ENCODE measurements at regions not wholly inside any gene's neighbourhood (a gene's known extent, or its start where the extent isn't known, plus 50 kb on each side); places are given as distances from the start of the nearest gene placed in this dataset.

GRCh38 chr5:2410451-2410850 lies 341.0 kb downstream of the IRX2 start:
- Histone ChIP-seq H3K4me3 (no peak overlapping the region), H3K36me3 (no peaks in the 10 kb centered on the region), H3K27me3 (replicated peaks in 1 of 7) (no peaks in the 10 kb centered on the region), H3K9me3 (peaks cover 0 to 10% (median 0%) of the 10 kb centered on the region in 8 donors), H3K4me1 (no peaks in the 10 kb centered on the region), H3K27ac (no peak overlapping the region)
- WGBS, 5 donors = 71 to 84% (median 77%) methylated on average over 4 to 6 of the region's 6 CpGs
- no peak for TF ChIP-seq CTCF (IDR thresholded peaks at IDR 0.05 in 8 of 11, conservative IDR thresholded peaks at IDR 0.05 in 3 of 11)
- TF ChIP-seq POLR2AphosphoS5 (IDR thresholded peaks at IDR 0.05) = no peak
- TF ChIP-seq POLR2A (IDR thresholded peaks at IDR 0.05) = no peak
- no peak for DNase-seq
- intact Hi-C loops (cut with DNase I; ENCODE audit: low total_unique reads) = no loop called here

GRCh38 chr5:2403296-2403695 lies 348.2 kb downstream of the IRX2 start:
- intact Hi-C loops (cut with DNase I; ENCODE audit: low total_unique reads) = no loop called here
- H3K9me3 ChIP-seq = peaks cover 0 to 23% (median 0%) of the 10 kb centered on the region in 8 donors
- no peak for DNase-seq
- H3K4me3 ChIP-seq = no peak overlapping the region
- H3K27me3 ChIP-seq (replicated peaks in 1 of 7) = no peaks in the 10 kb centered on the region
- WGBS, 5 donors = 28 to 88% (median 39%) methylated on average over 1 of the region's 1 CpG
- H3K4me1 ChIP-seq = no peaks in the 10 kb centered on the region
- no peaks in the 10 kb centered on the region for H3K36me3 ChIP-seq
- TF ChIP-seq POLR2A (IDR thresholded peaks at IDR 0.05) = no peak
- no peak for TF ChIP-seq POLR2AphosphoS5 (IDR thresholded peaks at IDR 0.05)
- TF ChIP-seq CTCF (IDR thresholded peaks at IDR 0.05 in 8 of 11, conservative IDR thresholded peaks at IDR 0.05 in 3 of 11) = no peak
- no peak overlapping the region for H3K27ac ChIP-seq

GRCh38 chr5:2399804-2400203 lies 351.7 kb downstream of the IRX2 start:
- no peak overlapping the region for H3K4me3 ChIP-seq
- no peaks in the 10 kb centered on the region for H3K36me3 ChIP-seq
- TF ChIP-seq POLR2A (IDR thresholded peaks at IDR 0.05) (no peak), POLR2AphosphoS5 (IDR thresholded peaks at IDR 0.05) (no peak), CTCF (IDR thresholded peaks at IDR 0.05 in 8 of 11, conservative IDR thresholded peaks at IDR 0.05 in 3 of 11) (no peak)
- no peaks in the 10 kb centered on the region for H3K27me3 ChIP-seq (replicated peaks in 1 of 7)
- H3K9me3 ChIP-seq = peaks cover 0 to 23% (median 0%) of the 10 kb centered on the region in 8 donors
- no peak overlapping the region for H3K27ac ChIP-seq
- 67 to 77% (median 68%) methylated on average over 7 of the region's 7 CpGs for WGBS, 5 donors
- no peaks in the 10 kb centered on the region for H3K4me1 ChIP-seq
- intact Hi-C loops (cut with DNase I; ENCODE audit: low total_unique reads) = no loop called here
- peak; percentile 50 for DNase-seq

GRCh38 chr5:2399096-2399495 lies 352.4 kb downstream of the IRX2 start:
- H3K9me3 ChIP-seq = peaks cover 0 to 23% (median 0%) of the 10 kb centered on the region in 8 donors
- 49 to 67% (median 62%) methylated on average over 4 of the region's 4 CpGs for WGBS, 5 donors
- H3K27ac ChIP-seq = no peak overlapping the region
- TF ChIP-seq CTCF (IDR thresholded peaks at IDR 0.05 in 8 of 11, conservative IDR thresholded peaks at IDR 0.05 in 3 of 11) (no peak), POLR2AphosphoS5 (IDR thresholded peaks at IDR 0.05) (no peak), POLR2A (IDR thresholded peaks at IDR 0.05) (no peak)
- H3K4me1 ChIP-seq = no peaks in the 10 kb centered on the region
- DNase-seq = no peak
- no peaks in the 10 kb centered on the region for H3K27me3 ChIP-seq (replicated peaks in 1 of 7)
- H3K36me3 ChIP-seq = no peaks in the 10 kb centered on the region
- intact Hi-C loops (cut with DNase I; ENCODE audit: low total_unique reads) = no loop called here
- no peak overlapping the region for H3K4me3 ChIP-seq

Data from spleen (tissue), 11 donors.